Keratinocyte (primary cell): ENCODE measurements at regions not wholly inside any gene's neighbourhood (a gene's known extent, or its start where the extent isn't known, plus 50 kb on each side); places are given as distances from the start of the nearest gene placed in this dataset.

Source experiments
- DNase-seq: peaks from one replicate; pipeline ENCODE4 v3.0.0-alpha.2; 2011; ENCODE audit warnings: low read depth, missing footprints, low spot score
- FAIRE-seq: peaks from 2 replicates; lab custom pipeline; 2011; peaks lifted over from hg19 to GRCh38; lab: Jason Lieb, UNC
- H2AFZ ChIP-seq: 2 replicates; pipeline ENCODE4 v1.6.0; 2012; ENCODE audit warnings: low read length, control low read depth, inconsistent platforms; ENCODE audit not compliant: control insufficient read depth
- H3K27ac ChIP-seq: 2 replicates; pipeline ENCODE4 v1.5.1; 2011; ENCODE audit warnings: low read length; ENCODE audit not compliant: control insufficient read depth, insufficient read depth
- H3K27me3 ChIP-seq: 3 replicates; pipeline ENCODE4 v1.6.0; 2011; ENCODE audit warnings: low read length; ENCODE audit not compliant: control insufficient read depth, insufficient read depth; ENCODE audit errors: extremely low read depth
- H3K36me3 ChIP-seq, 2 experiments: 2 replicates in 1 of 2; 3 replicates in 1 of 2; pipeline ENCODE4 v1.5.1; 2011; ENCODE audit warnings: low read length in 2 of 2, mild to moderate bottlenecking in 1 of 2; ENCODE audit not compliant: control insufficient read depth in 2 of 2, insufficient read depth in 2 of 2; ENCODE audit errors: extremely low read depth in 1 of 2
- H3K4me1 ChIP-seq: 3 replicates; pipeline ENCODE4 v1.5.1; 2011; ENCODE audit warnings: low read length; ENCODE audit not compliant: control insufficient read depth, insufficient read depth; ENCODE audit errors: extremely low read depth
- H3K4me2 ChIP-seq: 3 replicates; pipeline ENCODE4 v1.6.0; 2011; ENCODE audit warnings: low read depth, low read length; ENCODE audit not compliant: control insufficient read depth, insufficient read depth; ENCODE audit errors: extremely low read depth
- H3K4me3 ChIP-seq, 3 experiments: fragments of 200-600 bp in 1 of 3; sonication (generic) in 1 of 3; 2 replicates in 2 of 3; 3 replicates in 1 of 3; pipeline ENCODE4 v1.5.1; 2011 to 2016; ENCODE audit warnings: low read length in 3 of 3, mild to moderate bottlenecking in 3 of 3, control low read depth in 2 of 3, inconsistent platforms in 1 of 3, low read depth in 1 of 3, mixed read lengths in 1 of 3, mixed run types in 1 of 3, moderate library complexity in 1 of 3; ENCODE audit not compliant: control insufficient read depth in 2 of 3, insufficient read depth in 2 of 3; ENCODE audit errors: extremely low read depth in 1 of 3
- H3K79me2 ChIP-seq: 2 replicates; pipeline ENCODE4 v1.6.0; 2012; ENCODE audit warnings: low read length; ENCODE audit not compliant: control insufficient read depth, insufficient read depth
- H3K9ac ChIP-seq: 3 replicates; pipeline ENCODE4 v1.6.0; 2011; ENCODE audit warnings: low read length; ENCODE audit not compliant: control insufficient read depth, insufficient read depth; ENCODE audit errors: extremely low read depth
- H3K9me1 ChIP-seq: 3 replicates; pipeline ENCODE4 v1.6.0; 2011; ENCODE audit warnings: low read length; ENCODE audit not compliant: control insufficient read depth, insufficient read depth; ENCODE audit errors: extremely low read depth
- H3K9me3 ChIP-seq: 2 replicates; pipeline ENCODE4 v1.5.1; 2012; ENCODE audit warnings: low read depth, low read length; ENCODE audit not compliant: control insufficient read depth
- H4K20me1 ChIP-seq: 3 replicates; pipeline ENCODE4 v1.6.0; 2011; ENCODE audit warnings: low read length; ENCODE audit not compliant: control insufficient read depth, insufficient read depth; ENCODE audit errors: extremely low read depth
- CTCF ChIP-seq, 3 experiments: IDR thresholded peaks in 1 of 3; conservative IDR thresholded peaks in 1 of 3; optimal IDR thresholded peaks in 1 of 3; 2 replicates in 2 of 3; 3 replicates in 1 of 3; pipeline versions ENCODE3 to v1.5.1; 2011; ENCODE audit warnings: low read length in 3 of 3, mild to moderate bottlenecking in 3 of 3, moderate library complexity in 2 of 3, control low read depth in 1 of 3, inconsistent platforms in 1 of 3; ENCODE audit not compliant: insufficient read depth in 2 of 3; ENCODE audit errors: extremely low read depth in 1 of 3
- EZH2 ChIP-seq: IDR thresholded peaks from one replicate; pipeline ENCODE4 v1.6.1; 2012; ENCODE audit warnings: inconsistent platforms, mild to moderate bottlenecking, low read length, moderate library complexity
- dilution Hi-C: fragments of 300-500 bp; cut with MboI; formaldehyde crosslinking; loops from one replicate; pipeline ENCODE4 v1.7.0; 2020; ENCODE audit warnings: low sequenced_read_pairs; ENCODE audit not compliant: extremely low pct_ligation_motif_present

- dilution Hi-C loops: no loop called here
Observed at GRCh38 chr12:124502379-124502778, 65.0 kb downstream of the NCOR2 start.

GRCh38 chr12:124501827-124502226, 65.6 kb downstream of the NCOR2 start:
- dilution Hi-C loops: no loop called here
- Histone ChIP-seq H3K4me1 (peaks cover 58% of the 10 kb centered on the region), H3K79me2 (peaks cover 76% of the 10 kb centered on the region)

More at GRCh38 chr12:124502379-124502778, 65.0 kb downstream of the NCOR2 start:
- Histone ChIP-seq H3K79me2 (peaks cover 76% of the 10 kb centered on the region), H3K4me3 (no peak overlapping the region), H2AFZ (no peak overlapping the region), H3K4me2 (no peak overlapping the region), H3K36me3 (peaks cover 5 to 6% of the 10 kb centered on the region in 2 experiments), H3K27ac (no peak overlapping the region), H3K9me3 (no peaks in the 10 kb centered on the region), H4K20me1 (peaks cover 21% of the 10 kb centered on the region), H3K4me1 (peaks cover 54% of the 10 kb centered on the region), H3K9me1 (peaks cover 2% of the 10 kb centered on the region), H3K9ac (no peak overlapping the region), H3K27me3 (no peaks in the 10 kb centered on the region)
- TF ChIP-seq EZH2: no peak
- TF ChIP-seq CTCF (optimal IDR thresholded peaks at IDR 0.05 in 1 of 3, IDR thresholded peaks at IDR 0.05 in 1 of 3, conservative IDR thresholded peaks at IDR 0.05 in 1 of 3; ENCODE audit: extremely low read depth in 1 of 3, insufficient read depth in 2 of 3, low read length in 3 of 3): no peak
- DNase-seq: no peak
- no peak for FAIRE-seq

More at GRCh38 chr12:124501827-124502226, 65.6 kb downstream of the NCOR2 start:
- Histone ChIP-seq H4K20me1 (peaks cover 22% of the 10 kb centered on the region), H3K36me3 (peaks cover 5% of the 10 kb centered on the region in 2 experiments), H3K27me3 (no peaks in the 10 kb centered on the region), H3K4me3 (no peak overlapping the region), H3K9me1 (peaks cover 2% of the 10 kb centered on the region), H3K4me2 (no peak overlapping the region), H2AFZ (no peak overlapping the region), H3K9me3 (no peaks in the 10 kb centered on the region), H3K27ac (no peak overlapping the region), H3K9ac (no peak overlapping the region)
- DNase-seq: no peak
- TF ChIP-seq CTCF (optimal IDR thresholded peaks at IDR 0.05 in 1 of 3, IDR thresholded peaks at IDR 0.05 in 1 of 3, conservative IDR thresholded peaks at IDR 0.05 in 1 of 3; ENCODE audit: extremely low read depth in 1 of 3, insufficient read depth in 2 of 3, low read length in 3 of 3): no peak
- TF ChIP-seq EZH2: no peak
- FAIRE-seq: no peak
